ENCODE measurements at regions not wholly inside any gene's neighbourhood (a gene's known extent, or its start where the extent isn't known, plus 50 kb on each side); places are given as distances from the start of the nearest gene placed in this dataset.
"Not testable (repeated sequence)": the region's sequence is repeated elsewhere in the genome, so short reads cannot be mapped to it uniquely, and the experiment has no call there.

DNA sequence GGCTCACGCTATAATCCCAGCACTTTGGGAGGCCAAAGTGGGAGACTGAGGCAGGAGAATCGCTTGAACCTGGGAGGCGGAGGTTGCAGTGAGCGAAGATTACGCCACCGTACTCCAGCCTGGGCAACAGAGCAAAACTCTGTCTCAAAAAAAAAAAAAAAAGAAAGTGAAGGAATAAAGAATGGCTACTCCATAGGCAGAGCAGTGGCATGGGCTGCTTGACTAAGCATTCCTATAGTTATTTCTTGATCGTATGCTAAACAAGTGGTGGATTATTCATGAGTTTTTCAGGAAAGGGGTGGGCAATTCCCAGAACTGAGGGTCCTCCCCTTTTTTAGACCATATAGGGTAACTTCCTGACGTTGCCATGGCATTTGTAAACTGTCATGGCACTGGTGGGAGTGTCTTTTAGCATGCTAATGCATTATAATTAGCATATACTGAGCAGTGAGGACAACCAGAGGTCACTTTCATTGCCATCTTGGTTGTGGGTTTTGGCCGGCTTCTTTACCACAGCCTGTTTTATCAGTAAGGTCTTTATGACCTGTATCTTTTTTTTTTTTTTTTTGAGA lies 130.9 kb upstream of the PARD3 start:
- not testable (repeated sequence) for H3K27ac ChIP-seq (replicated peaks); H3K27me3 ChIP-seq (ENCODE audit: insufficient read depth, poor library complexity, severe bottlenecking); DNase-seq (ENCODE audit: low read depth in 1 of 2, low spot score in 1 of 2); H3K4me3 ChIP-seq (replicated peaks; ENCODE audit: insufficient read depth, low read length)

DNA sequence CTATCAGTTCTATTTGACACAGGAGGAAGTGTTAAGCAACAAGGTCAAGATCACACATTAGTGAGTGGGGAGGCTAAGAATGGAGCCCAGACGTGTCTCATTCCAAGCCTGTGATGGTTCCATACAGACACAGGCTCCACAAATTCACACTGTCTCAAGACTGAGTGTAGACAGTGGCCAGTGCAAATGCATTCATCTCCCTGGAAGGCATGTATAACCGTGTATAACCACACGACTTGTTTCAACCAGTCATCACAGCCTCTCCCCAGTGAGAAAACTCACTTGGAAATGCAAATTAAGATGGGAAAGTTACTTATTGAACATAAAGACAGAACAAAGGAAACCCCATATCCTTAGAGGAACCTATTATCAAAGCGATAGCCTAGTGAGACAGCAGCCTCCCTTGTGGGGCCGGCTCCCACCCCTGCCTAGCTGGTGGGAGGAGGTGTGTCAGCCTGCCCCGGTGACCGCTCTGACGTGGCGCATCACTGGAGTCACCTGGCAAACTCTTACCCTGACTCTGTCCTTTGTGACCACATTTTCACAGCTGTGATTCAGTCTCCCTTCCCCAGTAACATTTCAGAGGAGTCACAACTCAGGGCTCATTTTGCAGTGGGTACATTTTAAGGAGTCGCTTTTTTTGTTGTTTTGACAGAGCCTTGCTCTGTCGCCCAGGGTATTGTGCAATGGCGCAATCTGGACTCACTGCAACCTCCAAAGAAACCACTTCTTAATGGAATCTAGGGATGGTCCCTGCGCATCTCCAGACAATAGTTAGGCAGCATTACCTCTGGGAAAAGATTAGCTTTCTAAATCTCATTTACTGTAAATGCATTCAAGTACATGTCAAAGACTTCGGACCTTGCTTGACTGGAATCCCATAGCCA lies 126.6 kb upstream of the PARD3 start:
- Histone ChIP-seq H3K4me3 (replicated peaks; ENCODE audit: insufficient read depth, low read length) (no peak overlapping the region), H3K27ac (replicated peaks) (no peak overlapping the region), H3K27me3 (ENCODE audit: insufficient read depth, poor library complexity, severe bottlenecking) (no peaks in the 10 kb centered on the region)
- DNase-seq (ENCODE audit: low read depth in 1 of 2, low spot score in 1 of 2), result no peak
- TF ChIP-seq, protein P1, sequence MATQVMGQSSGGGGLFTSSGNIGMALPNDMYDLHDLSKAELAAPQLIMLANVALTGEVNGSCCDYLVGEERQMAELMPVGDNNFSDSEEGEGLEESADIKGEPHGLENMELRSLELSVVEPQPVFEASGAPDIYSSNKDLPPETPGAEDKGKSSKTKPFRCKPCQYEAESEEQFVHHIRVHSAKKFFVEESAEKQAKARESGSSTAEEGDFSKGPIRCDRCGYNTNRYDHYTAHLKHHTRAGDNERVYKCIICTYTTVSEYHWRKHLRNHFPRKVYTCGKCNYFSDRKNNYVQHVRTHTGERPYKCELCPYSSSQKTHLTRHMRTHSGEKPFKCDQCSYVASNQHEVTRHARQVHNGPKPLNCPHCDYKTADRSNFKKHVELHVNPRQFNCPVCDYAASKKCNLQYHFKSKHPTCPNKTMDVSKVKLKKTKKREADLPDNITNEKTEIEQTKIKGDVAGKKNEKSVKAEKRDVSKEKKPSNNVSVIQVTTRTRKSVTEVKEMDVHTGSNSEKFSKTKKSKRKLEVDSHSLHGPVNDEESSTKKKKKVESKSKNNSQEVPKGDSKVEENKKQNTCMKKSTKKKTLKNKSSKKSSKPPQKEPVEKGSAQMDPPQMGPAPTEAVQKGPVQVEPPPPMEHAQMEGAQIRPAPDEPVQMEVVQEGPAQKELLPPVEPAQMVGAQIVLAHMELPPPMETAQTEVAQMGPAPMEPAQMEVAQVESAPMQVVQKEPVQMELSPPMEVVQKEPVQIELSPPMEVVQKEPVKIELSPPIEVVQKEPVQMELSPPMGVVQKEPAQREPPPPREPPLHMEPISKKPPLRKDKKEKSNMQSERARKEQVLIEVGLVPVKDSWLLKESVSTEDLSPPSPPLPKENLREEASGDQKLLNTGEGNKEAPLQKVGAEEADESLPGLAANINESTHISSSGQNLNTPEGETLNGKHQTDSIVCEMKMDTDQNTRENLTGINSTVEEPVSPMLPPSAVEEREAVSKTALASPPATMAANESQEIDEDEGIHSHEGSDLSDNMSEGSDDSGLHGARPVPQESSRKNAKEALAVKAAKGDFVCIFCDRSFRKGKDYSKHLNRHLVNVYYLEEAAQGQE (IDR thresholded peaks at IDR 0.05; ENCODE audit: insufficient replicate concordance, low read depth), result no peak
- TF ChIP-seq POLR2AphosphoS5 (IDR thresholded peaks at IDR 0.05; ENCODE audit: low read depth) (no peak), SPI1 (IDR thresholded peaks at IDR 0.05; ENCODE audit: borderline replicate concordance, low read depth) (no peak), GABPA (IDR thresholded peaks at IDR 0.05; ENCODE audit: low read depth) (no peak)
- TF ChIP-seq, protein P2, sequence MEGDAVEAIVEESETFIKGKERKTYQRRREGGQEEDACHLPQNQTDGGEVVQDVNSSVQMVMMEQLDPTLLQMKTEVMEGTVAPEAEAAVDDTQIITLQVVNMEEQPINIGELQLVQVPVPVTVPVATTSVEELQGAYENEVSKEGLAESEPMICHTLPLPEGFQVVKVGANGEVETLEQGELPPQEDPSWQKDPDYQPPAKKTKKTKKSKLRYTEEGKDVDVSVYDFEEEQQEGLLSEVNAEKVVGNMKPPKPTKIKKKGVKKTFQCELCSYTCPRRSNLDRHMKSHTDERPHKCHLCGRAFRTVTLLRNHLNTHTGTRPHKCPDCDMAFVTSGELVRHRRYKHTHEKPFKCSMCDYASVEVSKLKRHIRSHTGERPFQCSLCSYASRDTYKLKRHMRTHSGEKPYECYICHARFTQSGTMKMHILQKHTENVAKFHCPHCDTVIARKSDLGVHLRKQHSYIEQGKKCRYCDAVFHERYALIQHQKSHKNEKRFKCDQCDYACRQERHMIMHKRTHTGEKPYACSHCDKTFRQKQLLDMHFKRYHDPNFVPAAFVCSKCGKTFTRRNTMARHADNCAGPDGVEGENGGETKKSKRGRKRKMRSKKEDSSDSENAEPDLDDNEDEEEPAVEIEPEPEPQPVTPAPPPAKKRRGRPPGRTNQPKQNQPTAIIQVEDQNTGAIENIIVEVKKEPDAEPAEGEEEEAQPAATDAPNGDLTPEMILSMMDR (IDR thresholded peaks at IDR 0.05; ENCODE audit: insufficient read depth, low read length), result no peak

DNA sequence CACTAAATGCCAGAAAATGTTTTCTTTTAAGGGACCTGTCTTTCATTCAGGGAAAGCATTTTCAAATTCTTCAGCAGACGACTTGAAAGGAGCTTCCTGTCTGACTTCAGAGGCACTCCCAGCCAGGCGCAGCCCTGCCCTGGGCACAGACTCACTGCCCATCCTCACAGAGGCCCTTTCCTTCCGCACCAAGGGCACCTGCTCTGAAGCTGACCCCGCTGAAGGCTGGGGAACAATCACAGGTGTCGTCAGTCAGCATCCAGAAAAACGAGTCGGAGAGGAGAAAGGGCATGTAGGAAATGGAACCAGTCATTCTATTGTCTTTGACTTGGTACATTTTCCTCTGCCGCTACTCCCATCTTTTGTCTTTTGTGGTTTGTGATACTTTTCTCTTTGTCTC lies 125.3 kb upstream of the PARD3 start:
- TF ChIP-seq, protein P2 (IDR thresholded peaks at IDR 0.05; ENCODE audit: insufficient read depth, low read length), result no peak
- TF ChIP-seq SPI1 (IDR thresholded peaks at IDR 0.05; ENCODE audit: borderline replicate concordance, low read depth), result no peak
- TF ChIP-seq GABPA (IDR thresholded peaks at IDR 0.05; ENCODE audit: low read depth), result no peak
- TF ChIP-seq, protein P1 (IDR thresholded peaks at IDR 0.05; ENCODE audit: insufficient replicate concordance, low read depth), result no peak
- no peak for TF ChIP-seq POLR2AphosphoS5 (IDR thresholded peaks at IDR 0.05; ENCODE audit: low read depth)
- no peaks in the 10 kb centered on the region for H3K27me3 ChIP-seq (ENCODE audit: insufficient read depth, poor library complexity, severe bottlenecking)

DNA sequence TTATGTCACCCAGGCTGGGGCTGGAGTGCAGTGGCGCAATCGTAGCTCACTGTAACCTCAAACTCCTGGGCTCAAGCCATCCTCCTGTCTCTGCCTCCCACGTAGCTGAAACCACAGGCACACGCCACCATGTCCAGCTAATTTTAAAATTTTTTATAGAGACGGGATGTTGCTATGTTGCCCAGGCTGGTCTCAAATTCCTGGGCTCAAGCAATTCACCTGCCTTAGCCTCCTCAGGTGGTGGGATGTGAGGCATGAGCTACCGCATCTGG lies 123.2 kb upstream of the PARD3 start:
- TF ChIP-seq POLR2AphosphoS5 (IDR thresholded peaks at IDR 0.05; ENCODE audit: low read depth) (no peak), GABPA (IDR thresholded peaks at IDR 0.05; ENCODE audit: low read depth) (no peak), SPI1 (IDR thresholded peaks at IDR 0.05; ENCODE audit: borderline replicate concordance, low read depth) (no peak)
- TF ChIP-seq, protein P1 (IDR thresholded peaks at IDR 0.05; ENCODE audit: insufficient replicate concordance, low read depth), result no peak
- TF ChIP-seq, protein P2 (IDR thresholded peaks at IDR 0.05; ENCODE audit: insufficient read depth, low read length), result no peak
- no peak overlapping the region for H3K27ac ChIP-seq (replicated peaks)
- DNase-seq (ENCODE audit: low read depth in 1 of 2, low spot score in 1 of 2), result peak in 1 of 2 experiments; percentile 22
- H3K4me3 ChIP-seq (replicated peaks; ENCODE audit: insufficient read depth, low read length), result no peak overlapping the region
- no peaks in the 10 kb centered on the region for H3K27me3 ChIP-seq (ENCODE audit: insufficient read depth, poor library complexity, severe bottlenecking)

More for the DNA sequence above, 125.3 kb upstream of the PARD3 start:
- DNase-seq (ENCODE audit: low read depth in 1 of 2, low spot score in 1 of 2), result no peak
- Histone ChIP-seq H3K4me3 (replicated peaks; ENCODE audit: insufficient read depth, low read length) (no peak overlapping the region), H3K27ac (replicated peaks) (no peak overlapping the region)

DNA sequence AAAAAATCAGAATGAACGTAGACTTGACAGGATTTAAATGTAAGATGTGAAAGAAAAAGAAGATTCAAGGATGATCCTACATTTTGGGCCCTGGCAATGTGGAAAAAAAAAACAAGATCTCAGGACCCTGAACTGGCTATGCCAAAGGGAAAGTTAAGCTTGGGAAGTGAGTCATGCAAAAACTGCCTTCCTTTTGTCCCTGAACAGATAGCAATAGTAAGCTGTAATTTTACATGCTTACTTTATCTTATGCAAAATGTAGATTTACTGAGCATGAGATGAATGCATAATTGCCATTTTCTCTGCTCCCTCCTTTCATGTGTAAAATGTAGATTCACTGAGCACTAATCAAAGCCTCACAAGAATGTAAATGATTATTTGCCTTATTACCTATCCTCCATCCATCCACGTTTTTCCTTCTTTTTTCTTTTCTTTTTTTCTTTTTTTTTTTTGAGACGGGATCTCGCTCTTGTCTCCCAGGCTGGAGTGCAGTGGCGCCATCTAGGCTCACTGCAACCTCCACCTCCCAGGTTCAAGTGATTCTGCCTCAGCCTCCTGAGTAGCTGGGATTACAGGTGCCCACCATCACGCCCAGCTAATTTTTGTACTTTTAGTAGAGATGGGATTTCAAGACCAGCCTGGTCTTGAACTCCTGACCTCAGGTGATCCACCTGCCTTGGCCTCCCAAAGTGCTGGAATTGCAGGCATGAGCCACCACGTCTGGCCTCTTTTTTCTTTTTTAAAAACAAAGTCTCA lies 122.7 kb upstream of the PARD3 start:
- H3K27me3 ChIP-seq (ENCODE audit: insufficient read depth, poor library complexity, severe bottlenecking); H3K27ac ChIP-seq (replicated peaks); H3K4me3 ChIP-seq (replicated peaks; ENCODE audit: insufficient read depth, low read length); DNase-seq (ENCODE audit: low read depth in 1 of 2, low spot score in 1 of 2): not testable (repeated sequence)

All from HL-60 (cell line).